T-helper 2 cell treated with Interferon-gamma antibody and Interleukin-4, amounts not matched to agents 5 μg/mL and 100 μg/mL, for 36 hours (primary cell): ENCODE measurements at regions not wholly inside any gene's neighbourhood (a gene's known extent, or its start where the extent isn't known, plus 50 kb on each side); places are given as distances from the start of the nearest gene placed in this dataset.

ENCODE experiments used
- DNase-seq: peaks from one replicate; pipeline ENCODE4 v3.0.0; 2021; ENCODE audit warnings: low spot score
- H3K27ac Mint-ChIP-seq: one replicate; pipeline ENCODE4 v1.8.0; 2021; ENCODE audit warnings: mild to moderate bottlenecking, mixed read lengths
- H3K27me3 Mint-ChIP-seq: one replicate; pipeline ENCODE4 v1.8.0; 2021; ENCODE audit warnings: low read depth, mixed read lengths
- H3K36me3 Mint-ChIP-seq: one replicate; pipeline ENCODE4 v1.8.0; 2021; ENCODE audit warnings: low read depth, mixed read lengths
- H3K4me1 Mint-ChIP-seq: one replicate; pipeline ENCODE4 v1.8.0; 2021; ENCODE audit warnings: low read depth, mixed read lengths
- H3K4me3 Mint-ChIP-seq: one replicate; pipeline ENCODE4 v1.8.0; 2022; ENCODE audit warnings: mild to moderate bottlenecking, moderate library complexity, mixed read lengths
- H3K9me3 Mint-ChIP-seq: one replicate; pipeline ENCODE4 v1.8.0; 2021; ENCODE audit warnings: mixed read lengths

DNA sequence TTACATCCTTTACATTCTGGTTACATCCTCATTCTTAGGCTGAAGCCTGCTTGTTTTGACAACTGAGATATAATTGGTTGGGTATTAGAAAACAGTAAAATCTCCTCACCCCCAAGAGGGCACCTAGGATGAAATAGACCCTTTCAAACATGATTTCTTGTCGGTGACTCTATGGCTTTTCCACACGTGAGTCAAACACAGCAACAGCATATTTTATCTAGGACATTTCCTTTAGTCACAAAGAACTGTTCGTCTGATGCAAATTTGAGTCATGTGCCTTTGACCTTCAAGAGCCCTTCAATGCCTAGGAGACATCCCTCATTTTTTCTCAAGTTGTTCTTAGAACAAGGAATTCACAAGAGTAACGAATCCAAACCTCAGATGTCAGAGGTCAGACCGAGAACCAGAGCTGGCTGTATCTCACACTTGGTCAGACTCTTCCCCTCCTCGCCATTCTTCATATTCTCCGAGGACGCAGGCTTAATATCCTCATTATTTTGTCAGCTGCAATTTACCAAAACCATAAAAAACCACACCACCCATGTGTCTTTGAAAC is 60.5 kb upstream of the ALKAL2 start:
- no peak for DNase-seq

DNA sequence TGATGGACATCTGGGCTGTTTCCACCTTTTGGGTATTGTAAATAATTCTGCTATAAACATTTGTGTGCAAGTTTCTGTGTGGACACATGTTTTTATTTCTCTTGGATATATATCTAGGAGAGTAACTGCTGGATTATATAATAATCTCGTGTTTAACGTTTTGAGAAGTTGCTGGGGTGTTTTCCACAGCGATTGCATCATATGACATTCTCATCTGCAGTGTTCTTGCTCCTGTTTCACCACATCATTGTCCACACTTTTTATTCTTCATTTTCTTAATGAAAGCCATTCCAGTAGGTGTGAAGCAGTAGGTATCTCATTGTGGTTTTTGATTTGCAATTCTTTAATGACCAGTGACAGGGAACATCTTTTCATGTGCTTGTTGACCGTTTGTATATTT is 56.9 kb upstream of the ALKAL2 start:
- Mint-ChIP-seq H3K4me1 (no peaks in the 10 kb centered on the region), H3K4me3 (no peak overlapping the region), H3K9me3 (peaks cover 2% of the 10 kb centered on the region), H3K27ac (no peak overlapping the region), H3K36me3 (no peaks in the 10 kb centered on the region), H3K27me3 (peaks cover 36% of the 10 kb centered on the region)
- DNase-seq: no peak

More for the DNA sequence above, 60.5 kb upstream of the ALKAL2 start:
- Mint-ChIP-seq H3K9me3 (no peaks in the 10 kb centered on the region), H3K4me3 (no peak overlapping the region), H3K27me3 (peaks cover 22% of the 10 kb centered on the region), H3K27ac (no peak overlapping the region), H3K4me1 (no peaks in the 10 kb centered on the region), H3K36me3 (no peaks in the 10 kb centered on the region)

DNA sequence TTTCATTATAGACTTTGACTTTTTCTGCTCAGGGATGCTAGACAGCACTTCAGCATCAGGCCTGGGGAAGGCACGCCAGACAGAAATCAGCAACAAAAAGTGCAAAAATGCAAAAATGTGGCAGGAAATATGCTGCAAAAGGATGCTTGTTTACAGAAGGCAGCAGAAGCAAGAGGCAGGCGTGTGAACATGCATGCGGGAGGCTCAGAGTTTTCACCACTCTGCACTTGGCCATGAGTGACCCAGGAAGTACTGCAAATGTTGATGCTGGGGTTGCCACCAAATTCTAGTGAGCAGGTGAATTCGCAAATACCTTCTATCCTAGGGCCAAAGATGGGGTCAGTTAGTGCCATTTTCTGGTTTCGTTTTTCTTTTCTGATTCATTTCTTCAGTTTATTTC is 55.5 kb upstream of the ALKAL2 start:
- Mint-ChIP-seq H3K27ac (no peak overlapping the region), H3K9me3 (peaks cover 11% of the 10 kb centered on the region), H3K27me3 (peaks cover 32% of the 10 kb centered on the region), H3K36me3 (no peaks in the 10 kb centered on the region), H3K4me1 (no peaks in the 10 kb centered on the region), H3K4me3 (no peak overlapping the region)
- DNase-seq: no peak

DNA sequence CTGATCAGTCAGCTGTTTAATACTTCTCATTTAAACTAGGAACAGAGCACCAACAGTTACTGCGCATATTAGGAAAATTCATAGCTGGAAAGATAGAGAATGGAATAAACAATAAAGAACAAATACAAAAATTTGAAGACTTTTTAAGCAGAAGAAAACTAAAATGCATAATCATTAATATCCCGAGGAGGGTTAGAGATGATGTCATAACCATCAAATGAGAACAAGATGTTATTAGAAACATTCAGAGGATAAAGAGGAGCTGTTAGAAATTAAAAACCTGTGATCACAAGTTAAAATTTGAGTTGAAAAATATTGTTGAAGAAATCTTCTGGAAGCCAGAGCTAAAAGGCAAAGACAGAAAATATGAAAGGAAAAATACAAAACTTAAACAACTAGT is 54.0 kb upstream of the ALKAL2 start:
- Mint-ChIP-seq H3K4me1 (no peaks in the 10 kb centered on the region), H3K27ac (no peak overlapping the region), H3K36me3 (peaks cover 2% of the 10 kb centered on the region), H3K9me3 (peaks cover 17% of the 10 kb centered on the region), H3K27me3 (peaks cover 28% of the 10 kb centered on the region), H3K4me3 (no peak overlapping the region)
- DNase-seq: no peak

DNA sequence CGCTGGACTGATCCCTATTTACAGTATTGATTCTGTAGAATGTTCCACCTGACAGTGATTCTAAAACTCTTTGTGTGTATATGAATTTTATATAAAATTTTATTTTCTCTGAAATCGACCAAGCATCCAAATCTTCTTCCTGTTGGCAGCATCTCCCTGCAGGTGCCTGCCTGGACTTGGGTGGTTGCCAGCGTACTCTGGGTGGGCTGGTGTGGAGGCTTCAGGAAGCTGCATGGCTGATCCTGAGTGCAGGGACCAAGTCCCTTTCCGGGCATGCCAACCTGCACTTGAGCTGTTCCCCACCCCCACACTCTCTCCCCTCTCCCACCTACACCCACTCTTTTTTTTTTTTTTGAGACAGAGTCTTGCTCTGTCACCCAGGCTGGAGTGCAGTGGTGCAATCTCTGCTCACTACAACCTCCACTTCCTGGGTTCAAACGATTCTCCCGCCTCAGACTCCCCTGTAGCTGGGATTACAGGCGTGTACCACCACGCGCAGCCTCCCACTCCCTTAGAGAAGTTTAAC is 53.2 kb upstream of the ALKAL2 start:
- Mint-ChIP-seq H3K27me3 (peaks cover 22% of the 10 kb centered on the region), H3K36me3 (peaks cover 2% of the 10 kb centered on the region), H3K9me3 (peaks cover 25% of the 10 kb centered on the region), H3K4me3 (no peak overlapping the region), H3K4me1 (no peaks in the 10 kb centered on the region), H3K27ac (no peak overlapping the region)
- no peak for DNase-seq
